ENCODE measurements at regions not wholly inside any gene's neighbourhood (a gene's known extent, or its start where the extent isn't known, plus 50 kb on each side); places are given as distances from the start of the nearest gene placed in this dataset.
"Not testable (repeated sequence)": the region's sequence is repeated elsewhere in the genome, so short reads cannot be mapped to it uniquely, and the experiment has no call there.

GRCh38 chr6:134544737-134545136 lies 226.8 kb upstream of the SGK1 start:
- H3K9me3 ChIP-seq, result no peaks in the 10 kb centered on the region
- intact Hi-C loops (cut with DNase I; ENCODE audit: low total_unique reads), result no loop called here
- H3K4me3 ChIP-seq, result no peak overlapping the region
- H3K4me1 ChIP-seq, result no peaks in the 10 kb centered on the region
- TF ChIP-seq POLR2A (IDR thresholded peaks at IDR 0.05) (no peak), CTCF (IDR thresholded peaks at IDR 0.05) (no peak), POLR2AphosphoS5 (IDR thresholded peaks at IDR 0.05) (no peak), EP300 (IDR thresholded peaks at IDR 0.05) (no peak)
- H3K36me3 ChIP-seq, result no peaks in the 10 kb centered on the region
- no peak for DNase-seq
- 77 to 95% (median 84%) methylated on average over 2 of the region's 2 CpGs for WGBS, 5 donors
- no peak overlapping the region for H3K27ac ChIP-seq
- no peaks in the 10 kb centered on the region for H3K27me3 ChIP-seq

- no peak overlapping the region for H3K4me3 ChIP-seq
- intact Hi-C loops (cut with DNase I; ENCODE audit: low total_unique reads), result no loop called here
- no peaks in the 10 kb centered on the region for H3K4me1 ChIP-seq
- DNase-seq, result no peak
- TF ChIP-seq EP300 (IDR thresholded peaks at IDR 0.05) (no peak), POLR2A (IDR thresholded peaks at IDR 0.05) (no peak), CTCF (IDR thresholded peaks at IDR 0.05) (no peak), POLR2AphosphoS5 (IDR thresholded peaks at IDR 0.05) (no peak)
- H3K27me3 ChIP-seq, result no peaks in the 10 kb centered on the region
- no peaks in the 10 kb centered on the region for H3K9me3 ChIP-seq
- H3K27ac ChIP-seq, result no peak overlapping the region
- no peaks in the 10 kb centered on the region for H3K36me3 ChIP-seq
- 67 to 86% (median 72%) methylated on average over 1 of the region's 1 CpG for WGBS, 5 donors
Observed at GRCh38 chr6:134543128-134543527, 225.2 kb upstream of the SGK1 start.

- Histone ChIP-seq H3K4me3 (no peak overlapping the region), H3K9me3 (no peaks in the 10 kb centered on the region), H3K27ac (peak overlapping the region in 1 of 5 donors; percentile 4), H3K4me1 (no peaks in the 10 kb centered on the region), H3K27me3 (no peaks in the 10 kb centered on the region), H3K36me3 (no peaks in the 10 kb centered on the region)
- TF ChIP-seq CTCF (IDR thresholded peaks at IDR 0.05), result no peak
- TF ChIP-seq POLR2A (IDR thresholded peaks at IDR 0.05), result no peak
- TF ChIP-seq EP300 (IDR thresholded peaks at IDR 0.05), result no peak
- TF ChIP-seq POLR2AphosphoS5 (IDR thresholded peaks at IDR 0.05), result no peak
- WGBS, 5 donors, result 94 to 98% (median 97%) methylated on average over 4 of the region's 4 CpGs
- no peak for DNase-seq
- intact Hi-C loops (cut with DNase I; ENCODE audit: low total_unique reads), result no loop called here
Observed at GRCh38 chr6:134541001-134541400, 223.1 kb upstream of the SGK1 start.

- TF ChIP-seq CTCF (IDR thresholded peaks at IDR 0.05) (no peak), POLR2AphosphoS5 (IDR thresholded peaks at IDR 0.05) (peak in 1 of 3 donors; percentile 28)
- intact Hi-C loops (cut with DNase I; ENCODE audit: low total_unique reads), result no loop called here
- Histone ChIP-seq H3K4me1 (no peaks in the 10 kb centered on the region), H3K9me3 (no peaks in the 10 kb centered on the region), H3K27me3 (no peaks in the 10 kb centered on the region), H3K4me3 (no peak overlapping the region), H3K27ac (no peak overlapping the region), H3K36me3 (no peaks in the 10 kb centered on the region)
- DNase-seq, result peak in 1 of 2 donors; percentile 44
- whole genome bisulfite sequencing, 5 donors, result 57 to 82% (median 71%) methylated on average over 7 of the region's 7 CpGs
Observed at GRCh38 chr6:134539865-134540323, 222.0 kb upstream of the SGK1 start.

- H3K4me1 ChIP-seq; H3K9me3 ChIP-seq; intact Hi-C loops (cut with DNase I; ENCODE audit: low total_unique reads); DNase-seq; H3K4me3 ChIP-seq; H3K27me3 ChIP-seq; H3K36me3 ChIP-seq; H3K27ac ChIP-seq: not testable (repeated sequence)
- 95 to 97% (median 95%) methylated on average over 10 of the region's 10 CpGs for WGBS, 5 donors
Observed at GRCh38 chr6:134537765-134538164, 219.9 kb upstream of the SGK1 start.
